HG03280 (cell line): ENCODE measurements at regions not wholly inside any gene's neighbourhood (a gene's known extent, or its start where the extent isn't known, plus 50 kb on each side); places are given as distances from the start of the nearest gene placed in this dataset.

Experiments
- ATAC-seq: cut with Tn5 transposase; IDR thresholded peaks from one replicate; pipeline ENCODE4 v1.9.1; 2021; ENCODE audit warnings: mild to moderate bottlenecking, moderate library complexity; ENCODE audit not compliant: unreplicated experiment

GRCh38 chr6:108751851-108752732, 96.1 kb upstream of the ARMC2 start:
- ATAC-seq: no peak

- no peak for ATAC-seq
Measured at GRCh38 chr6:108752733-108753590, 95.3 kb upstream of the ARMC2 start.

- no peak for ATAC-seq
Measured at GRCh38 chr6:108755257-108756240, 92.7 kb upstream of the ARMC2 start.

GRCh38 chr6:108757357-108757756, 90.9 kb upstream of the ARMC2 start:
- ATAC-seq: no peak

GRCh38 chr6:108758884-108759283, 89.3 kb upstream of the ARMC2 start:
- ATAC-seq: no peak

GRCh38 chr6:108760126-108761050, 87.8 kb upstream of the ARMC2 start:
- ATAC-seq: no peak

- no peak for ATAC-seq
Measured at GRCh38 chr6:108762394-108762793, 85.8 kb upstream of the ARMC2 start.

GRCh38 chr6:108763931-108764579, 84.2 kb upstream of the ARMC2 start:
- no peak for ATAC-seq

GRCh38 chr6:108764580-108764950, 83.7 kb upstream of the ARMC2 start:
- no peak for ATAC-seq

GRCh38 chr6:108765495-108765894, 82.7 kb upstream of the ARMC2 start:
- ATAC-seq: no peak

- ATAC-seq: no peak
Measured at GRCh38 chr6:108766419-108766818, 81.8 kb upstream of the ARMC2 start.

- no peak for ATAC-seq
Measured at GRCh38 chr6:108766886-108767285, 81.3 kb upstream of the ARMC2 start.

- no peak for ATAC-seq
Measured at GRCh38 chr6:108767418-108768165, 80.6 kb upstream of the ARMC2 start.

GRCh38 chr6:108768166-108768555, 80.1 kb upstream of the ARMC2 start:
- no peak for ATAC-seq

GRCh38 chr6:108768792-108769524, 79.3 kb upstream of the ARMC2 start:
- ATAC-seq: no peak

- ATAC-seq: no peak
Measured at GRCh38 chr6:108771421-108771820, 76.8 kb upstream of the ARMC2 start.

GRCh38 chr6:108774555-108774954, 73.7 kb upstream of the ARMC2 start:
- ATAC-seq: no peak

GRCh38 chr6:108777536-108777935, 70.7 kb upstream of the ARMC2 start:
- ATAC-seq: no peak
